A673 (cell line): ENCODE measurements at regions not wholly inside any gene's neighbourhood (a gene's known extent, or its start where the extent isn't known, plus 50 kb on each side); places are given as distances from the start of the nearest gene placed in this dataset.

Experiments
- CTCF ChIP-seq: fragments of 300-800, 200-600 bp; sonication (generic); conservative IDR thresholded peaks from 2 replicates; pipeline ENCODE4 v1.5.1; 2017; ENCODE audit warnings: low read depth, mild to moderate bottlenecking, antibody characterized with exemption, low read length, moderate library complexity, mixed read lengths
- EZH2 ChIP-seq: fragments of 200-600 bp; sonication (generic); IDR thresholded peaks from 2 replicates; pipeline ENCODE4 v1.6.1; 2017; ENCODE audit warnings: borderline replicate concordance, low read depth, mild to moderate bottlenecking, mixed read lengths, antibody characterized with exemption, low read length; ENCODE audit not compliant: poor library complexity, severe bottlenecking

GRCh38 chr11:121692236-121692635, 239.5 kb upstream of the SORL1-AS1 start:
- no peak for TF ChIP-seq CTCF
- no peak for TF ChIP-seq EZH2
